ENCODE measurements at regions not wholly inside any gene's neighbourhood (a gene's known extent, or its start where the extent isn't known, plus 50 kb on each side); places are given as distances from the start of the nearest gene placed in this dataset.

DNA sequence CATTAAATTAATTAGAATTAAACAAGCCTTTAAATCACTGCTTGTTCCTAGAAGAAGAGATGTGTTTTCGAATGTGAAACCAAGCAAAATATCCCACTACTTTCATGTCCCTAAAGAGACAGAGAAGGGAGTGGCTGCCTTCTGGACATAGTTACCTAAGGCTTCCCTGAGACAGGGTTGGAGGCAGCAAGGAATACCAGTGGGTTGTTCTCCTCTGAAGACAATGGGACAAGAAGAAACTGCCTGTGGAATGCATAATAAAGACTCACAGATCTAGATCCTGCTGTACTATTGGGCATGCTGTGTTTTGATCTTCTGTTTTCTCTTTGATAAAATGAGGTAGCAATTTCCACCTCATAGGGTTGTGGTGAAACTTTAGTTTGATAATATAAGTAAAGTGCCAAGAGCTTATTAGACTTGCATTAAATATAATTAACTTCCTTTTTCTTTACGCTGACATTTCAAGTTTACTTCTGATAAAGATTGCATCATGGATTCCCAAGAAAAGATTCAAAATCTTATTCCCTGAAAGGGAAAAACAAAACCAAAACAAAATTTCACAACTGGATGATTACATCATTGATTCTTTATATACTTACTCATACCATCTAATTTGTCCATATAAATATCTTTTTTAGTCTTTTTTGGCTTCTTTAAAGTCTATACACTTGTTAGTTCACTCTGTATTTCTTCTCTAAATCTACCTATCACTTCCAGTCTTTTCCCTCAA is 621.3 kb downstream of the ETS1 start:
- no peak for ATAC-seq
- no peak for TF ChIP-seq TSHZ2 (CRISPR knock-in tag; IDR thresholded peaks at IDR 0.05)
- TF ChIP-seq, protein P1, sequence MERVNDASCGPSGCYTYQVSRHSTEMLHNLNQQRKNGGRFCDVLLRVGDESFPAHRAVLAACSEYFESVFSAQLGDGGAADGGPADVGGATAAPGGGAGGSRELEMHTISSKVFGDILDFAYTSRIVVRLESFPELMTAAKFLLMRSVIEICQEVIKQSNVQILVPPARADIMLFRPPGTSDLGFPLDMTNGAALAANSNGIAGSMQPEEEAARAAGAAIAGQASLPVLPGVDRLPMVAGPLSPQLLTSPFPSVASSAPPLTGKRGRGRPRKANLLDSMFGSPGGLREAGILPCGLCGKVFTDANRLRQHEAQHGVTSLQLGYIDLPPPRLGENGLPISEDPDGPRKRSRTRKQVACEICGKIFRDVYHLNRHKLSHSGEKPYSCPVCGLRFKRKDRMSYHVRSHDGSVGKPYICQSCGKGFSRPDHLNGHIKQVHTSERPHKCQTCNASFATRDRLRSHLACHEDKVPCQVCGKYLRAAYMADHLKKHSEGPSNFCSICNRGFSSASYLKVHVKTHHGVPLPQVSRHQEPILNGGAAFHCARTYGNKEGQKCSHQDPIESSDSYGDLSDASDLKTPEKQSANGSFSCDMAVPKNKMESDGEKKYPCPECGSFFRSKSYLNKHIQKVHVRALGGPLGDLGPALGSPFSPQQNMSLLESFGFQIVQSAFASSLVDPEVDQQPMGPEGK (CRISPR knock-in tag; IDR thresholded peaks at IDR 0.05; ENCODE audit: borderline replicate concordance): no peak
- no peak for TF ChIP-seq ISL1 (CRISPR knock-in tag; IDR thresholded peaks at IDR 0.05)
- TF ChIP-seq TCF4 (CRISPR knock-in tag; IDR thresholded peaks at IDR 0.05; ENCODE audit: borderline replicate concordance): no peak
- TF ChIP-seq ZFP3 (CRISPR knock-in tag; IDR thresholded peaks at IDR 0.05): no peak
- TF ChIP-seq CSRNP3 (CRISPR knock-in tag; IDR thresholded peaks at IDR 0.05): no peak
- no peak for TF ChIP-seq ZFP30 (CRISPR knock-in tag; IDR thresholded peaks at IDR 0.05)
- TF ChIP-seq ZC3H10 (CRISPR knock-in tag; IDR thresholded peaks at IDR 0.05): no peak
- TF ChIP-seq BACH2 (CRISPR knock-in tag; IDR thresholded peaks at IDR 0.05; ENCODE audit: borderline replicate concordance): no peak
- TF ChIP-seq CSDC2 (CRISPR knock-in tag; IDR thresholded peaks at IDR 0.05): no peak
- TF ChIP-seq, protein P2, sequence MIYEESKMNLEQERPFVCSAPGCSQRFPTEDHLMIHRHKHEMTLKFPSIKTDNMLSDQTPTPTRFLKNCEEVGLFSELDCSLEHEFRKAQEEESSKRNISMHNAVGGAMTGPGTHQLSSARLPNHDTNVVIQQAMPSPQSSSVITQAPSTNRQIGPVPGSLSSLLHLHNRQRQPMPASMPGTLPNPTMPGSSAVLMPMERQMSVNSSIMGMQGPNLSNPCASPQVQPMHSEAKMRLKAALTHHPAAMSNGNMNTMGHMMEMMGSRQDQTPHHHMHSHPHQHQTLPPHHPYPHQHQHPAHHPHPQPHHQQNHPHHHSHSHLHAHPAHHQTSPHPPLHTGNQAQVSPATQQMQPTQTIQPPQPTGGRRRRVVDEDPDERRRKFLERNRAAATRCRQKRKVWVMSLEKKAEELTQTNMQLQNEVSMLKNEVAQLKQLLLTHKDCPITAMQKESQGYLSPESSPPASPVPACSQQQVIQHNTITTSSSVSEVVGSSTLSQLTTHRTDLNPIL (CRISPR knock-in tag; IDR thresholded peaks at IDR 0.05; ENCODE audit: low read depth): no peak
- TF ChIP-seq OSR1 (CRISPR knock-in tag; IDR thresholded peaks at IDR 0.05): no peak
- no peak for TF ChIP-seq RARB (CRISPR knock-in tag; IDR thresholded peaks at IDR 0.05)

GRCh38 chr11:127962416-127962815 is 624.9 kb downstream of the ETS1 start:
- ATAC-seq: no peak
- TF ChIP-seq, protein P3, sequence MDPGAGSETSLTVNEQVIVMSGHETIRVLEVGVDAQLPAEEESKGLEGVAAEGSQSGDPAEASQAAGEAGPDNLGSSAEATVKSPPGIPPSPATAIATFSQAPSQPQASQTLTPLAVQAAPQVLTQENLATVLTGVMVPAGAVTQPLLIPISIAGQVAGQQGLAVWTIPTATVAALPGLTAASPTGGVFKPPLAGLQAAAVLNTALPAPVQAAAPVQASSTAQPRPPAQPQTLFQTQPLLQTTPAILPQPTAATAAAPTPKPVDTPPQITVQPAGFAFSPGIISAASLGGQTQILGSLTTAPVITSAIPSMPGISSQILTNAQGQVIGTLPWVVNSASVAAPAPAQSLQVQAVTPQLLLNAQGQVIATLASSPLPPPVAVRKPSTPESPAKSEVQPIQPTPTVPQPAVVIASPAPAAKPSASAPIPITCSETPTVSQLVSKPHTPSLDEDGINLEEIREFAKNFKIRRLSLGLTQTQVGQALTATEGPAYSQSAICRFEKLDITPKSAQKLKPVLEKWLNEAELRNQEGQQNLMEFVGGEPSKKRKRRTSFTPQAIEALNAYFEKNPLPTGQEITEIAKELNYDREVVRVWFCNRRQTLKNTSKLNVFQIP (CRISPR knock-in tag; IDR thresholded peaks at IDR 0.05; ENCODE audit: borderline replicate concordance, low read depth): no peak
- no peak for TF ChIP-seq ZNF8 (CRISPR knock-in tag; IDR thresholded peaks at IDR 0.05)
- no peak for TF ChIP-seq SNAI2 (CRISPR knock-in tag; IDR thresholded peaks at IDR 0.05)
- TF ChIP-seq ARNTL (CRISPR knock-in tag; IDR thresholded peaks at IDR 0.05; ENCODE audit: borderline replicate concordance, low read depth): no peak
- no peak for TF ChIP-seq ESRRG (CRISPR knock-in tag; IDR thresholded peaks at IDR 0.05)
- TF ChIP-seq ZNF70 (CRISPR knock-in tag; IDR thresholded peaks at IDR 0.05): no peak
- TF ChIP-seq OSR1 (CRISPR knock-in tag; IDR thresholded peaks at IDR 0.05): no peak
- no peak for TF ChIP-seq BACH2 (CRISPR knock-in tag; IDR thresholded peaks at IDR 0.05; ENCODE audit: borderline replicate concordance)
- TF ChIP-seq ZFP3 (CRISPR knock-in tag; IDR thresholded peaks at IDR 0.05): no peak
- no peak for TF ChIP-seq ZFP30 (CRISPR knock-in tag; IDR thresholded peaks at IDR 0.05)
- TF ChIP-seq TSHZ2 (CRISPR knock-in tag; IDR thresholded peaks at IDR 0.05): no peak
- no peak for TF ChIP-seq ZNF565 (CRISPR knock-in tag; conservative IDR thresholded peaks at IDR 0.05; ENCODE audit: low read depth)
- no peak for TF ChIP-seq PPARA (CRISPR knock-in tag; IDR thresholded peaks at IDR 0.05; ENCODE audit: borderline replicate concordance)
- TF ChIP-seq TCF4 (CRISPR knock-in tag; IDR thresholded peaks at IDR 0.05; ENCODE audit: borderline replicate concordance): no peak
- no peak for TF ChIP-seq GLIS3 (CRISPR knock-in tag; IDR thresholded peaks at IDR 0.05)
- no peak for TF ChIP-seq ZC3H10 (CRISPR knock-in tag; IDR thresholded peaks at IDR 0.05)
- TF ChIP-seq, protein P1 (CRISPR knock-in tag; IDR thresholded peaks at IDR 0.05; ENCODE audit: borderline replicate concordance): no peak
- no peak for TF ChIP-seq ISL1 (CRISPR knock-in tag; IDR thresholded peaks at IDR 0.05)
- no peak for TF ChIP-seq TOX (CRISPR knock-in tag; IDR thresholded peaks at IDR 0.05; ENCODE audit: borderline replicate concordance)
